Testis (tissue), 2 donors: ENCODE measurements at regions not wholly inside any gene's neighbourhood (a gene's known extent, or its start where the extent isn't known, plus 50 kb on each side); places are given as distances from the start of the nearest gene placed in this dataset.

Experiments
- DNase-seq: peaks from one replicate; pipeline ENCODE4 v3.0.0-alpha.2; 2019
- H3K27ac ChIP-seq, 2 donors: fragments of 200-600 bp; sonication (generic); one replicate each; pipeline ENCODE4 v1.5.1; 2019
- H3K27me3 ChIP-seq: fragments of 200-600 bp; sonication (generic); one replicate; pipeline ENCODE4 v1.5.1; 2019
- H3K36me3 ChIP-seq: fragments of 200-600 bp; sonication (generic); one replicate; pipeline ENCODE4 v1.5.1; 2017; ENCODE audit warnings: low read depth; ENCODE audit errors: missing control alignments
- H3K4me1 ChIP-seq: fragments of 200-600 bp; sonication (generic); one replicate; pipeline ENCODE4 v1.5.1; 2019
- H3K4me3 ChIP-seq, 2 donors: fragments of 200-600 bp; sonication (generic); one replicate each; pipeline ENCODE4 v1.5.1; 2017 to 2019
- H3K9me3 ChIP-seq: fragments of 200-600 bp; sonication (generic); one replicate; pipeline ENCODE4 v1.5.1; 2017
- CTCF ChIP-seq, 3 experiments: fragments of 450-650 bp in 2 of 3; fragments of 200-600 bp in 1 of 3; sonication (generic) in 1 of 3; IDR thresholded peaks; one replicate each; pipeline ENCODE4 v1.5.1; 2016 to 2019; ENCODE audit warnings: antibody characterized with exemption in 3 of 3, mild to moderate bottlenecking in 2 of 3, moderate library complexity in 1 of 3
- POLR2A ChIP-seq: fragments of 450-650 bp; IDR thresholded peaks from one replicate; pipeline ENCODE4 v1.6.1; 2017; ENCODE audit warnings: antibody characterized with exemption, mild to moderate bottlenecking, moderate library complexity
- WGBS, 2 donors: methylation state at CpG; one replicate each; pipeline ENCODE4 v1.1.5; 2018; 5-methylcytosine and 5-hydroxymethylcytosine counted together
- intact Hi-C: fragments of 100-400 bp; cut with DNase I; formaldehyde crosslinking; loops from one replicate; pipeline ENCODE4 v1.15.1; 2023; ENCODE audit warnings: low total_unique reads

GRCh38 chr5:67339219-67339767, 142.7 kb upstream of the CD180 start:
- 93 to 96% methylated on average over 1 of the region's 1 CpG for WGBS, 2 donors
- TF ChIP-seq CTCF (IDR thresholded peaks at IDR 0.05) (no peak), POLR2A (no peak)

DNA sequence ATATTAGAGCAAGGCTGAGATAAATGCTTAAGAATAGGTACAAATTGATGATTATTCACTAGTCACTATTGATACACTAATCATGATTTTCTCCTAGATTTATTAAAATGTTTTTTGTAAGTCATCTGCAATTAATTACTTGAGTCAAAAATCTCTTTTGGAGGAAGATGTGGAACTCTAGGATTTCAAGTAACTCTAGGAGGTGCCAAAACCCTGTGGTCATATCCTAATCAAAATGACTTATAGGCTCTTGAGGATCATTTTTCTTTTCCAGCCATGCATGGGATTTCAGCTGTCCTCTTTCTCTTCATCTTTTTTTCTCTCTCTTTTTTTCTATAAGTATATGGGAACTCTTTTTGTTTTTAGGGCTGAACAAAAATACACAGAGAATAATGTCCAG, 141.8 kb upstream of the CD180 start:
- TF ChIP-seq POLR2A (no peak), CTCF (IDR thresholded peaks at IDR 0.05) (no peak)
- no peak for DNase-seq
- Histone ChIP-seq H3K36me3 (no peaks in the 10 kb centered on the region), H3K4me1 (no peaks in the 10 kb centered on the region), H3K4me3 (no peak overlapping the region), H3K9me3 (no peaks in the 10 kb centered on the region), H3K27ac (no peak overlapping the region), H3K27me3 (no peaks in the 10 kb centered on the region)
- intact Hi-C loops, result no loop called here

More at GRCh38 chr5:67339219-67339767, 142.7 kb upstream of the CD180 start:
- no peak overlapping the region for H3K27ac ChIP-seq
- H3K4me1 ChIP-seq, result no peaks in the 10 kb centered on the region
- H3K9me3 ChIP-seq, result no peaks in the 10 kb centered on the region
- DNase-seq, result no peak
- H3K4me3 ChIP-seq, result no peak overlapping the region
- H3K27me3 ChIP-seq, result no peaks in the 10 kb centered on the region
- intact Hi-C loops, result no loop called here
- H3K36me3 ChIP-seq, result no peaks in the 10 kb centered on the region

DNA sequence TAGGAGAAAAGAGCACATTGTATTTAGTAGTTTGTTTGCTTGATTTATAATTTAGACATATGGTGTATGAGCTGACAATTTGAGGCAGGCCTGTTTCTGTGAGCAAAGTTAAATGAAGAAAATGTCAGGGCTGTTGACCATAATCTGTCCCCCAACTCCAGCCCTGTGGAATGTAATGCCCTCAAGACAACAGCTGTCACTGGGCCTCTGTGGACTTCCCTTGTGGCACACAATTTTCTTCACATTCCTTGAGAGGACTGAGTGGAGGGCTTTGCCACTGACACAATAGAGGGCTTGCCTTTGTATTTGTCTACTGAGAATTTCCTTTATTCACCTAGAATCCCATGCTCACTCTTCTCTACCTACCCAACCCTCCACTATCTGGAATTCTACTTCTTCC, 141.2 kb upstream of the CD180 start:
- intact Hi-C loops, result no loop called here
- H3K4me3 ChIP-seq, result no peak overlapping the region
- no peaks in the 10 kb centered on the region for H3K27me3 ChIP-seq
- no peak overlapping the region for H3K27ac ChIP-seq
- no peak for DNase-seq
- no peaks in the 10 kb centered on the region for H3K9me3 ChIP-seq
- TF ChIP-seq POLR2A (no peak), CTCF (IDR thresholded peaks at IDR 0.05) (no peak)
- H3K36me3 ChIP-seq, result no peaks in the 10 kb centered on the region
- H3K4me1 ChIP-seq, result no peaks in the 10 kb centered on the region

DNA sequence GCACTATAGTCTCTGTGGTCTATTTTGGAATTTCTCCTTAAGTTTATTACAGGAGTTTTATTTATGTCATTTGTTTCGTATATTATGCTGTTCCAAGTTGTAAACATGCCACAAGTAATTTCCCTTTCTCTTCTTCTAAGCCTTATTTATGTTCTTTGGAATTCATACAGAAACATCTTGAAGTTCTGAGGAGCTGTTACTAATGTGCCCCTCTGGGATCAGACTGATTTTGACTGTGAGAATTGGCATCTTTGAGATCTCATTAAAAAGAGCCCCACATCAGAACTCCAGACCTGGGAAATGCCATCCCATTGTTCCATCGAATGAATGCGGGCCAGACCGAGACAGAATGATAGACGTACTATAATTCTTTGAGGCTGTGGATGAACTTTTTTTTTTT, 138.8 kb upstream of the CD180 start:
- DNase-seq, result no peak
- Histone ChIP-seq H3K9me3 (no peaks in the 10 kb centered on the region), H3K4me1 (no peaks in the 10 kb centered on the region), H3K27ac (no peak overlapping the region), H3K4me3 (no peak overlapping the region), H3K27me3 (no peaks in the 10 kb centered on the region), H3K36me3 (no peaks in the 10 kb centered on the region)
- 80 to 83% methylated on average over 5 of the region's 5 CpGs for WGBS, 2 donors
- intact Hi-C loops, result no loop called here
- TF ChIP-seq POLR2A (no peak), CTCF (IDR thresholded peaks at IDR 0.05) (no peak)

DNA sequence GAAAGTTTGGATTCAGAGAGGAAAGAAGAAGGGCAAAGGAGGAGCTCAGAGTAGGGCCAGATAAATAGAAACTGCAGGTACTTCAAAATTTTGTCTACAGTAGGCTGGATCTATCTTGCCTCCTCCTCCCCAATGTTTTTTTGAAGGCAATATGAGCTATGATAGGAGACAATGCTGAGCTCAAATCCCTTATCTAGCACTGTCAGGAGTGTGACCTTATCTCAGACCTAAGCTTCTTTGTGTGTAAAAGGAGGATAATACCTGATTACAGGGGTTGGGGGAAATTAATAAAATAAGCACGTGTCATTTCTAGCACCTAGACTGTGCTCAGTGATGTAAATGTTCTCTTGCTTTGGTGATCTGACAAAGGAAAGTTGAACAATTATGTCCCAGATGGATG, 137.8 kb upstream of the CD180 start:
- Histone ChIP-seq H3K36me3 (no peaks in the 10 kb centered on the region), H3K27me3 (no peaks in the 10 kb centered on the region), H3K27ac (no peak overlapping the region), H3K4me3 (no peak overlapping the region), H3K4me1 (no peaks in the 10 kb centered on the region), H3K9me3 (no peaks in the 10 kb centered on the region)
- no peak for DNase-seq
- intact Hi-C loops, result no loop called here
- WGBS, 2 donors, result 48 to 61% methylated on average over 1 of the region's 1 CpG
- TF ChIP-seq CTCF (IDR thresholded peaks at IDR 0.05), result no peak
- TF ChIP-seq POLR2A, result no peak
